Tibial nerve (tissue), 4 donors: ENCODE measurements at regions not wholly inside any gene's neighbourhood (a gene's known extent, or its start where the extent isn't known, plus 50 kb on each side); places are given as distances from the start of the nearest gene placed in this dataset.

Experiments
- DNase-seq, 2 donors: peaks; one replicate each; pipeline ENCODE4 v3.0.0-alpha.2; 2019; ENCODE audit warnings: low spot score in 2 of 2
- H3K27ac ChIP-seq, 4 donors: fragments of 200-600 bp; sonication (generic) in 3 of 4; one replicate each; pipeline ENCODE4 v1.5.1; 2017 to 2019; ENCODE audit warnings: mild to moderate bottlenecking in 1 of 4
- H3K27me3 ChIP-seq, 2 donors: fragments of 200-600 bp; sonication (generic) in 1 of 2; one replicate each; pipeline versions ENCODE4 v1.5.1 to v1.6.0; 2017 to 2019
- H3K36me3 ChIP-seq, 3 donors: fragments of 200-600 bp; sonication (generic); one replicate each; pipeline ENCODE4 v1.5.1; 2018 to 2019
- H3K4me1 ChIP-seq, 4 donors: fragments of 200-600 bp; sonication (generic) in 3 of 4; one replicate each; pipeline ENCODE4 v1.5.1; 2017 to 2019
- H3K4me3 ChIP-seq, 4 donors: fragments of 200-600 bp; sonication (generic) in 3 of 4; one replicate each; pipeline ENCODE4 v1.5.1; 2017 to 2019; ENCODE audit warnings: mild to moderate bottlenecking in 1 of 4, moderate library complexity in 1 of 4
- H3K9me3 ChIP-seq, 4 donors: fragments of 200-600 bp; sonication (generic) in 3 of 4; one replicate each; pipeline ENCODE4 v1.5.1; 2017 to 2019
- EP300 ChIP-seq, 2 donors: sonication (generic); formaldehyde crosslinking; IDR thresholded peaks; one replicate each; pipeline ENCODE4 v1.6.1; 2017; ENCODE audit warnings: antibody characterized with exemption in 2 of 2, mild to moderate bottlenecking in 1 of 2
- POLR2A ChIP-seq, 2 donors: fragments of 450-650 bp; IDR thresholded peaks; one replicate each; pipeline ENCODE4 v1.6.1; 2017; ENCODE audit warnings: antibody characterized with exemption in 2 of 2, mild to moderate bottlenecking in 2 of 2, moderate library complexity in 2 of 2
- WGBS, 2 donors: methylation state at CpG; one replicate each; pipeline ENCODE4 v1.1.5; 2018; 5-methylcytosine and 5-hydroxymethylcytosine counted together
- TF ChIP-seq, protein P1 (sequence below), 5 experiments: fragments of 200-600 bp in 3 of 5; fragments of 450-650 bp in 2 of 5; sonication (generic) in 3 of 5; IDR thresholded peaks; one replicate each; pipeline ENCODE4 v1.5.1; 2016 to 2019; ENCODE audit warnings: antibody characterized with exemption in 5 of 5, mild to moderate bottlenecking in 3 of 5, moderate library complexity in 2 of 5

DNA sequence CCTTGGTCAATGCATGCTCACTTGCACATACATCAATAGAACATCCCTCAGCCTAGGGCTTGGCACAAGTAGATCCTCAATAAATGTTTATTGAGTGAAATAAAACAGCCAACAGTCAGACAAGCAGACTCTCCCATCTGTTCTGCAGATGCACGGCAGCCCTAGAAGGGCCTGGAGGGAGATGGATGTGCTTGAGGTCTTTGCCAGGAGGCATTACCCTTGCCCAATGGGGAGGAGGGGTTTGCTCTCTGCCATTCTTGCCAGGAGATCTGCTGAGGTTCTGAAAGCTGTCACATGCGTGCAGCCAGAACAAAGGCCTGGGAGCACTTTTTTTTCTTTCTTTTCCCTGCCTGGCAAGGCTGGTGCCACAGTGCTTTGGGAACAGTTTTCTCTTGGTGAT lies 349.3 kb upstream of the THRB start:
- H3K36me3 ChIP-seq: no peaks in the 10 kb centered on the region
- DNase-seq: no peak
- 48 to 53% methylated on average over 2 of the region's 2 CpGs for WGBS, 2 donors
- no peak overlapping the region for H3K4me3 ChIP-seq
- no peaks in the 10 kb centered on the region for H3K27me3 ChIP-seq
- no peaks in the 10 kb centered on the region for H3K9me3 ChIP-seq
- no peak overlapping the region for H3K27ac ChIP-seq
- TF ChIP-seq POLR2A (IDR thresholded peaks at IDR 0.05) (no peak), EP300 (IDR thresholded peaks at IDR 0.05) (no peak)
- TF ChIP-seq, protein P1, sequence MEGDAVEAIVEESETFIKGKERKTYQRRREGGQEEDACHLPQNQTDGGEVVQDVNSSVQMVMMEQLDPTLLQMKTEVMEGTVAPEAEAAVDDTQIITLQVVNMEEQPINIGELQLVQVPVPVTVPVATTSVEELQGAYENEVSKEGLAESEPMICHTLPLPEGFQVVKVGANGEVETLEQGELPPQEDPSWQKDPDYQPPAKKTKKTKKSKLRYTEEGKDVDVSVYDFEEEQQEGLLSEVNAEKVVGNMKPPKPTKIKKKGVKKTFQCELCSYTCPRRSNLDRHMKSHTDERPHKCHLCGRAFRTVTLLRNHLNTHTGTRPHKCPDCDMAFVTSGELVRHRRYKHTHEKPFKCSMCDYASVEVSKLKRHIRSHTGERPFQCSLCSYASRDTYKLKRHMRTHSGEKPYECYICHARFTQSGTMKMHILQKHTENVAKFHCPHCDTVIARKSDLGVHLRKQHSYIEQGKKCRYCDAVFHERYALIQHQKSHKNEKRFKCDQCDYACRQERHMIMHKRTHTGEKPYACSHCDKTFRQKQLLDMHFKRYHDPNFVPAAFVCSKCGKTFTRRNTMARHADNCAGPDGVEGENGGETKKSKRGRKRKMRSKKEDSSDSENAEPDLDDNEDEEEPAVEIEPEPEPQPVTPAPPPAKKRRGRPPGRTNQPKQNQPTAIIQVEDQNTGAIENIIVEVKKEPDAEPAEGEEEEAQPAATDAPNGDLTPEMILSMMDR (IDR thresholded peaks at IDR 0.05): no peak
- H3K4me1 ChIP-seq: no peaks in the 10 kb centered on the region

DNA sequence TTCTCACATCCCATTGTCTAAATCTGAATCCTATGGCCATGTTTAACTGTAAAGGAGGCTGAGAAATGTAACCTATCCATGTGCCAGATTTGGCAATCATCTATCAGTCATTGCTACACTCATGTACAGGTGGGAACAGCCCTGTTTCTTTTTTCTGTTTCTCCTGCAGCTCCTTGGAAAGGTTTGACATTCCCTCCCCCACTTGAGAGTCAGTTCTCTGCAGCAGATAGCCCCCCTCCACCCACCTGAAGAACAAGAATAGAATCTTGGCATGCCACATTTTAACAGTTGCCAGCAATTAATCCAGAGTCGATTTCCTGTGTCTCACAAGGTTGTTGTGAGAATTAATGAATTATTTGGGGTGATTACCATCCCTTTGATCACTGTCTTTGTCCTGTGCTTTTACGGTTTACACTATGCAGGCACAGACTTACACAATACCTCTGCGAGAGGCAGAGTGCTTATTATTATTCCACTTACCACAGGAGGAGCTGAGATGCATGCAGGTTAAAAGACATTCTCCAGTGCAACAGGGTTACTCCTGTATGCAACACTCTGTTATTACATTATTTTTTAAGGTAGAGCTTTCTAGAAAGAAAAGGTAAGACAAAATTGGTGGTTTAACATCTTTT lies 351.0 kb upstream of the THRB start:
- TF ChIP-seq POLR2A (IDR thresholded peaks at IDR 0.05): no peak
- H3K4me3 ChIP-seq: no peak overlapping the region
- H3K9me3 ChIP-seq: no peaks in the 10 kb centered on the region
- H3K36me3 ChIP-seq: no peaks in the 10 kb centered on the region
- no peaks in the 10 kb centered on the region for H3K4me1 ChIP-seq
- DNase-seq: no peak
- 64 to 66% methylated on average over 3 of the region's 3 CpGs for WGBS, 2 donors
- no peak overlapping the region for H3K27ac ChIP-seq
- H3K27me3 ChIP-seq: no peaks in the 10 kb centered on the region

DNA sequence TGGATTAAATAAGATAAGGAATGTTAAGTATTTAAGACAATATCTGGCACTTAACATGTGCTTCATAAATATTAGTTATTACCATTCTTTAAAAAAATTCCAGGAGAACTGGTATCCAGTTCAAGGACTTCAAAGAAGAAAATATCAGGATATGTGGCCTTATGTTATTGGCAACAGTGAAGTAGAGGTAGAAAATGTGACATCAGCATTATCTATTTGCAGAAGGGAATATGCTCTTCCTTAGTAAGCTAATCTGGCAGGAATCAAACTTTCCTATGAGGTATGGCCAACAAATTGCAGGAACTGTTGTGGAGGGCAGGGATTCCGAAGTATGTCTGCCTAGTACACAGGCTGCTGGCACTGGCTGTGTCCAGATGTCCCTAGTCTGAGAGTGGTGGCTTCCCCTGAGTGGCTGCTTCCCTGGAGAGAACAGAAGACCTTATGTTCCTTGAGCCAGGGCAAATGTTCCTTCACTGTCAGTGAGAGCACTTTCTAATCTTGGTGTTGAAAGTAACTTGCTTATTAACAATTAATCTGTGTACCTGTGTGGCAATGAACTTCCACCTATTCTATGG lies 351.7 kb upstream of the THRB start:
- no peak for TF ChIP-seq EP300 (IDR thresholded peaks at IDR 0.05)
- no peak for TF ChIP-seq POLR2A (IDR thresholded peaks at IDR 0.05)
- TF ChIP-seq, protein P1 (IDR thresholded peaks at IDR 0.05): no peak
- DNase-seq: no peak
- 59 to 60% methylated on average over 1 of the region's 1 CpG for WGBS, 2 donors

DNA sequence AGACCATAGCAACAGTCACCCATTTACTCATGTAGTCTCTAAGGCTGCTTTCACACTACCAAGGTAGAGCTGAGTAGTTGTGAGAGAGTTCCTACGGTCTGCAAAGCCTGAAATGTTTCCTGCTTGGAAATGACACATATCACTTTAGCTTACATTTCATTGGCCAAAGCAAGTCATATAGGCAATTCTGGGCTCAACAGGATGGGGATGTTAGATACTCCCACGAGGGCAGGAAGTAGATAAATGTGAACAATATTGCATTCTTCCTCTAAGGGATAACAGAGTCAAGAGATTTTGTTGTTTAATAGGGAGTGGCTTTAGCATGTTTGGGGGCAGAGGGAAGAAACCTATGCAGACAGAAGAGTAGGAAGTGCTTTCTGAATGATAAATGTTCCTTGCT lies 355.6 kb upstream of the THRB start:
- TF ChIP-seq, protein P1 (IDR thresholded peaks at IDR 0.05): no peak
- no peak for TF ChIP-seq POLR2A (IDR thresholded peaks at IDR 0.05)
- no peak for TF ChIP-seq EP300 (IDR thresholded peaks at IDR 0.05)
- H3K4me3 ChIP-seq: no peak overlapping the region
- H3K9me3 ChIP-seq: no peaks in the 10 kb centered on the region
- no peak overlapping the region for H3K27ac ChIP-seq
- H3K27me3 ChIP-seq: no peaks in the 10 kb centered on the region
- H3K36me3 ChIP-seq: no peaks in the 10 kb centered on the region
- WGBS, 2 donors: 36 to 57% methylated on average over 2 of the region's 2 CpGs
- no peak for DNase-seq
- no peaks in the 10 kb centered on the region for H3K4me1 ChIP-seq

More for the DNA sequence above, 351.7 kb upstream of the THRB start:
- no peaks in the 10 kb centered on the region for H3K36me3 ChIP-seq
- no peaks in the 10 kb centered on the region for H3K4me1 ChIP-seq
- no peaks in the 10 kb centered on the region for H3K27me3 ChIP-seq
- H3K27ac ChIP-seq: no peak overlapping the region
- no peak overlapping the region for H3K4me3 ChIP-seq
- no peaks in the 10 kb centered on the region for H3K9me3 ChIP-seq

DNA sequence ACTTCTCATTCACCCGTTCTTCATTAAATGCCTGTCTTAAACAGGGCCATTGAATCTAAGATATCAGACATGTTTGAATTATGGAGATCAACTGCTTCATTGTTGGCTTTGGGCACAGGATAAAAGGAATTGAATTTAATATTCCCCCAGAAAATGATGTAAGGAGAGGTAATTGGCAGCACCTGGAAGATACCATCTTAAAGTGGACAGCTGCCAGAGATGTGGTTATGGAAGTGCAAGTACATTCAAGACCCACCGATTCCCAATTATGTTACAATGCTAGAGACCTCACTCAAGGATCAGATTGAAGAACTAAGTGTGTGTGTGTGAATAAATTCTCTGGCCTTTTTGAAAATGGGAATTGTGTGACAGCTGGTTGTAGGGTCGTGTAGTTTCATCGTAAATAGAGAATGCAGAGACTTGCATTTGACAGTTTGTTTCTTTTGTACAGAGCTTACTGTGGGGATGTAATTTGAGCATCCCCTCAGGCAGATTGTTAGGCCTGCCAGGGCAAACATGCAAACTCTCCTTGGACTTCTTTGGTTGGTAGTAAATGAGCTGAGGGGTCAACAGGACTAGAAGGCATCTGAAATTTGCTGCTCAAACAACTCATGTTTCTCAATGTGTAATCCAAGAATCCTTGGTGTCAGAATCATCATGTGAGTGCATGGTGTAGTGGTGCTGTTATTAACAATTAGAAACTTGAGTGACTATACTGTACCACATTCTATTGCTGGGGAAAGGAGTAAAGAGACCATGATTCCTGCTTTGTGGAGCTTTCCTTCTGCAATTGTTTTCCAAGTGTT lies 359.2 kb upstream of the THRB start:
- Histone ChIP-seq H3K4me1 (no peaks in the 10 kb centered on the region), H3K9me3 (no peaks in the 10 kb centered on the region), H3K36me3 (no peaks in the 10 kb centered on the region), H3K27ac (no peak overlapping the region), H3K4me3 (no peak overlapping the region), H3K27me3 (no peaks in the 10 kb centered on the region)
- no peak for DNase-seq
- TF ChIP-seq, protein P1 (IDR thresholded peaks at IDR 0.05): no peak
- TF ChIP-seq EP300 (IDR thresholded peaks at IDR 0.05): no peak
- WGBS, 2 donors: 56 to 57% methylated on average over 4 of the region's 4 CpGs
